ENCODE measurements at regions not wholly inside any gene's neighbourhood (a gene's known extent, or its start where the extent isn't known, plus 50 kb on each side); places are given as distances from the start of the nearest gene placed in this dataset.

DNA sequence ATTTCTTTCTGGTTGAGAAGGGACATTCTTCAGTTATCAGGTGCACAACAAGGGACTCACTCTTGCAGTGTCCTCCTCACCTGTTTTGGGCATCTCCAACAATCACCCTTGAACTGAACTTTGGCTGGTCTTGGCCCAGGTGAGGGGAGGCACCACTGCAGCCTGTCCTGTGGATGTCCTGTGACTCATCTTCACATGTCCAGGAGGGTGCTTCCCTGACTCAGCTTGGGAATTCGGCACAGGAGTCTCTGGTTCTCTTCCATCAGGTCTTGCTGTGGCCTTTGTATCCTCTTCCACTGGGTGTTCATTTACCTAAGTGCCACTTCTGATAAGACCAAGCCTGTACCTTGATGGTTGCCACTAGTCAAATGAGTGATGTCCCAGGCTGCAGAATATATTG is 196.7 kb upstream of the MKI67 start:
- Histone ChIP-seq H3K27ac (ENCODE audit: low read depth, low read length) (no peak overlapping the region), H3K36me3 (ENCODE audit: control insufficient read depth in 2 of 3, insufficient read depth in 3 of 3, low read length in 3 of 3) (no peaks in the 10 kb centered on the region), H3K4me1 (ENCODE audit: control insufficient read depth in 2 of 2, insufficient read depth in 2 of 2, low read length in 2 of 2) (no peaks in the 10 kb centered on the region), H3K27me3 (ENCODE audit: control insufficient read depth in 2 of 2, insufficient read depth in 2 of 2, low read length in 2 of 2) (no peaks in the 10 kb centered on the region), H3K9me3 (ENCODE audit: control insufficient read depth in 2 of 3, low read length in 3 of 3) (no peaks in the 10 kb centered on the region), H3K4me3 (ENCODE audit: low read length) (no peak overlapping the region)
- DNase-seq = no peak
- intact Hi-C loops (cut with micrococcal nuclease) = no loop called here
- no peaks in the 10 kb centered on the region for H3K36me3 Mint-ChIP-seq
- no peak overlapping the region for H3K4me3 Mint-ChIP-seq
- no peak for ATAC-seq
- ChIA-PET CTCF (no interaction called here), POLR2A (no interaction called here)
- H3K27ac Mint-ChIP-seq = no peak overlapping the region
- H3K9me3 Mint-ChIP-seq = peaks cover 0 to 5% (median 0%) of the 10 kb centered on the region in 11 donors
- H3K27me3 Mint-ChIP-seq = peaks cover 0 to 53% (median 27%) of the 10 kb centered on the region in 5 donors
- H3K4me1 Mint-ChIP-seq = no peaks in the 10 kb centered on the region

- DNase-seq = no peak
- Histone ChIP-seq H3K27ac (ENCODE audit: low read depth, low read length) (no peak overlapping the region), H3K27me3 (ENCODE audit: control insufficient read depth in 2 of 2, insufficient read depth in 2 of 2, low read length in 2 of 2) (no peaks in the 10 kb centered on the region), H3K4me1 (ENCODE audit: control insufficient read depth in 2 of 2, insufficient read depth in 2 of 2, low read length in 2 of 2) (no peaks in the 10 kb centered on the region), H3K4me3 (ENCODE audit: low read length) (no peak overlapping the region), H3K9me3 (ENCODE audit: control insufficient read depth in 2 of 3, low read length in 3 of 3) (no peaks in the 10 kb centered on the region), H3K36me3 (ENCODE audit: control insufficient read depth in 2 of 3, insufficient read depth in 3 of 3, low read length in 3 of 3) (no peaks in the 10 kb centered on the region)
- CTCF ChIA-PET = no interaction called here
- Mint-ChIP-seq H3K9me3 (peaks cover 0 to 5% (median 0%) of the 10 kb centered on the region in 11 donors), H3K27me3 (peaks cover 0 to 59% (median 36%) of the 10 kb centered on the region in 5 donors), H3K36me3 (no peaks in the 10 kb centered on the region), H3K4me3 (no peak overlapping the region), H3K4me1 (no peaks in the 10 kb centered on the region), H3K27ac (no peak overlapping the region)
- intact Hi-C loops (cut with micrococcal nuclease) = no loop called here
- ATAC-seq = no peak
- POLR2A ChIA-PET = no interaction called here
Measured at GRCh38 chr10:128324058-128324827, 198.0 kb upstream of the MKI67 start.

- intact Hi-C loops (cut with micrococcal nuclease) = no loop called here
- Histone ChIP-seq H3K36me3 (ENCODE audit: control insufficient read depth in 2 of 3, insufficient read depth in 3 of 3, low read length in 3 of 3) (no peaks in the 10 kb centered on the region), H3K4me1 (ENCODE audit: control insufficient read depth in 2 of 2, insufficient read depth in 2 of 2, low read length in 2 of 2) (no peaks in the 10 kb centered on the region), H3K9me3 (ENCODE audit: control insufficient read depth in 2 of 3, low read length in 3 of 3) (no peaks in the 10 kb centered on the region), H3K27me3 (ENCODE audit: control insufficient read depth in 2 of 2, insufficient read depth in 2 of 2, low read length in 2 of 2) (no peaks in the 10 kb centered on the region), H3K27ac (ENCODE audit: low read depth, low read length) (no peak overlapping the region), H3K4me3 (ENCODE audit: low read length) (no peak overlapping the region)
- Mint-ChIP-seq H3K4me1 (no peaks in the 10 kb centered on the region), H3K4me3 (no peak overlapping the region), H3K27ac (no peak overlapping the region), H3K9me3 (peaks cover 0 to 6% (median 0%) of the 10 kb centered on the region in 11 donors), H3K27me3 (peaks cover 2 to 59% (median 36%) of the 10 kb centered on the region in 5 donors), H3K36me3 (no peaks in the 10 kb centered on the region)
- ChIA-PET CTCF (no interaction called here), POLR2A (no interaction called here)
- ATAC-seq (no peak), DNase-seq (no peak)
Measured at GRCh38 chr10:128325788-128326187, 199.6 kb upstream of the MKI67 start.

GRCh38 chr10:128326251-128326650 is 200.0 kb upstream of the MKI67 start:
- H3K4me1 Mint-ChIP-seq = no peaks in the 10 kb centered on the region
- H3K4me3 ChIP-seq (ENCODE audit: low read length) = no peak overlapping the region
- peaks cover 3 to 59% (median 36%) of the 10 kb centered on the region in 5 donors for H3K27me3 Mint-ChIP-seq
- H3K36me3 ChIP-seq (ENCODE audit: control insufficient read depth in 2 of 3, insufficient read depth in 3 of 3, low read length in 3 of 3) = no peaks in the 10 kb centered on the region
- no peak overlapping the region for H3K4me3 Mint-ChIP-seq
- no peaks in the 10 kb centered on the region for H3K4me1 ChIP-seq (ENCODE audit: control insufficient read depth in 2 of 2, insufficient read depth in 2 of 2, low read length in 2 of 2)
- H3K9me3 Mint-ChIP-seq = peaks cover 0 to 8% (median 0%) of the 10 kb centered on the region in 11 donors
- intact Hi-C loops (cut with micrococcal nuclease) = no loop called here
- ChIA-PET POLR2A (no interaction called here), CTCF (no interaction called here)
- ATAC-seq = no peak
- no peak overlapping the region for H3K27ac ChIP-seq (ENCODE audit: low read depth, low read length)
- H3K27ac Mint-ChIP-seq = no peak overlapping the region
- H3K27me3 ChIP-seq (ENCODE audit: control insufficient read depth in 2 of 2, insufficient read depth in 2 of 2, low read length in 2 of 2) = no peaks in the 10 kb centered on the region
- no peaks in the 10 kb centered on the region for H3K9me3 ChIP-seq (ENCODE audit: control insufficient read depth in 2 of 3, low read length in 3 of 3)
- H3K36me3 Mint-ChIP-seq = no peaks in the 10 kb centered on the region
- DNase-seq = no peak

GRCh38 chr10:128326851-128327250 is 200.6 kb upstream of the MKI67 start:
- Mint-ChIP-seq H3K4me1 (no peaks in the 10 kb centered on the region), H3K9me3 (peaks cover 0 to 8% (median 0%) of the 10 kb centered on the region in 11 donors), H3K27ac (no peak overlapping the region), H3K36me3 (no peaks in the 10 kb centered on the region), H3K27me3 (peaks cover 3 to 57% (median 36%) of the 10 kb centered on the region in 5 donors), H3K4me3 (no peak overlapping the region)
- Histone ChIP-seq H3K27me3 (ENCODE audit: control insufficient read depth in 2 of 2, insufficient read depth in 2 of 2, low read length in 2 of 2) (no peaks in the 10 kb centered on the region), H3K9me3 (ENCODE audit: control insufficient read depth in 2 of 3, low read length in 3 of 3) (no peaks in the 10 kb centered on the region), H3K4me1 (ENCODE audit: control insufficient read depth in 2 of 2, insufficient read depth in 2 of 2, low read length in 2 of 2) (no peaks in the 10 kb centered on the region), H3K4me3 (ENCODE audit: low read length) (no peak overlapping the region), H3K27ac (ENCODE audit: low read depth, low read length) (no peak overlapping the region), H3K36me3 (ENCODE audit: control insufficient read depth in 2 of 3, insufficient read depth in 3 of 3, low read length in 3 of 3) (no peaks in the 10 kb centered on the region)
- ChIA-PET CTCF (no interaction called here), POLR2A (no interaction called here)
- intact Hi-C loops (cut with micrococcal nuclease) = no loop called here
- ATAC-seq (no peak), DNase-seq (no peak)

GRCh38 chr10:128336401-128336800 is 210.2 kb upstream of the MKI67 start:
- ATAC-seq (no peak), DNase-seq (no peak)
- ChIA-PET POLR2A (no interaction called here), CTCF (no interaction called here)
- Histone ChIP-seq H3K4me1 (ENCODE audit: control insufficient read depth in 2 of 2, insufficient read depth in 2 of 2, low read length in 2 of 2) (no peaks in the 10 kb centered on the region), H3K9me3 (ENCODE audit: control insufficient read depth in 2 of 3, low read length in 3 of 3) (no peaks in the 10 kb centered on the region), H3K27me3 (ENCODE audit: control insufficient read depth in 2 of 2, insufficient read depth in 2 of 2, low read length in 2 of 2) (no peaks in the 10 kb centered on the region), H3K36me3 (ENCODE audit: control insufficient read depth in 2 of 3, insufficient read depth in 3 of 3, low read length in 3 of 3) (no peaks in the 10 kb centered on the region), H3K4me3 (ENCODE audit: low read length) (no peak overlapping the region), H3K27ac (ENCODE audit: low read depth, low read length) (no peak overlapping the region)
- intact Hi-C loops (cut with micrococcal nuclease) = no loop called here
- peaks cover 0 to 6% (median 0%) of the 10 kb centered on the region in 11 donors for H3K9me3 Mint-ChIP-seq
- H3K4me1 Mint-ChIP-seq = no peaks in the 10 kb centered on the region
- H3K27me3 Mint-ChIP-seq = peaks cover 2 to 19% (median 10%) of the 10 kb centered on the region in 5 donors
- H3K27ac Mint-ChIP-seq = no peak overlapping the region
- H3K4me3 Mint-ChIP-seq = no peak overlapping the region
- no peaks in the 10 kb centered on the region for H3K36me3 Mint-ChIP-seq

GRCh38 chr10:128337860-128338378 is 211.7 kb upstream of the MKI67 start:
- intact Hi-C loops (cut with micrococcal nuclease) = no loop called here
- H3K27ac ChIP-seq (ENCODE audit: low read depth, low read length) = no peak overlapping the region
- no peak overlapping the region for H3K4me3 ChIP-seq (ENCODE audit: low read length)
- ATAC-seq (no peak), DNase-seq (no peak)
- no peaks in the 10 kb centered on the region for H3K4me1 ChIP-seq (ENCODE audit: control insufficient read depth in 2 of 2, insufficient read depth in 2 of 2, low read length in 2 of 2)
- H3K4me3 Mint-ChIP-seq = no peak overlapping the region
- CTCF ChIA-PET = no interaction called here
- H3K9me3 Mint-ChIP-seq = peaks cover 0 to 6% (median 0%) of the 10 kb centered on the region in 11 donors
- POLR2A ChIA-PET = no interaction called here
- no peaks in the 10 kb centered on the region for H3K36me3 Mint-ChIP-seq
- H3K9me3 ChIP-seq (ENCODE audit: control insufficient read depth in 2 of 3, low read length in 3 of 3) = no peaks in the 10 kb centered on the region
- H3K27ac Mint-ChIP-seq = no peak overlapping the region
- no peaks in the 10 kb centered on the region for H3K4me1 Mint-ChIP-seq
- H3K27me3 Mint-ChIP-seq = peaks cover 0 to 24% (median 15%) of the 10 kb centered on the region in 5 donors
- no peaks in the 10 kb centered on the region for H3K27me3 ChIP-seq (ENCODE audit: control insufficient read depth in 2 of 2, insufficient read depth in 2 of 2, low read length in 2 of 2)
- no peaks in the 10 kb centered on the region for H3K36me3 ChIP-seq (ENCODE audit: control insufficient read depth in 2 of 3, insufficient read depth in 3 of 3, low read length in 3 of 3)
